HG02623 (cell line): ENCODE measurements at regions not wholly inside any gene's neighbourhood (a gene's known extent, or its start where the extent isn't known, plus 50 kb on each side); places are given as distances from the start of the nearest gene placed in this dataset.
"Not testable (repeated sequence)": the region's sequence is repeated elsewhere in the genome, so short reads cannot be mapped to it uniquely, and the experiment has no call there.

Experiments used
- ATAC-seq: cut with Tn5 transposase; IDR thresholded peaks from one replicate; pipeline ENCODE4 v1.9.1; 2021; ENCODE audit warnings: moderate library complexity; ENCODE audit not compliant: unreplicated experiment

GRCh38 chr13:30520571-30520970 is 54.8 kb upstream of the HMGB1 start:
- no peak for ATAC-seq

- no peak for ATAC-seq
These were observed 57.5 kb upstream of the HMGB1 start for GRCh38 chr13:30523211-30523610.

GRCh38 chr13:30523817-30524216 is 58.1 kb upstream of the HMGB1 start:
- not testable (repeated sequence) for ATAC-seq

GRCh38 chr13:30525212-30525611 is 59.5 kb upstream of the HMGB1 start:
- ATAC-seq = not testable (repeated sequence)

- no peak for ATAC-seq
These were observed 61.1 kb upstream of the HMGB1 start for GRCh38 chr13:30526612-30527495.

GRCh38 chr13:30529085-30529834 is 63.5 kb upstream of the HMGB1 start:
- peak; percentile 61 for ATAC-seq

- no peak for ATAC-seq
These were observed 69.3 kb upstream of the HMGB1 start for GRCh38 chr13:30535046-30535445.

- ATAC-seq = no peak
These were observed 72.4 kb upstream of the USPL1 start for GRCh38 chr13:30545320-30545719.

- not testable (repeated sequence) for ATAC-seq
These were observed 69.7 kb upstream of the USPL1 start for GRCh38 chr13:30548046-30548445.

- no peak for ATAC-seq
These were observed 66.5 kb upstream of the USPL1 start for GRCh38 chr13:30551189-30551588.

GRCh38 chr13:30552567-30552966 is 65.2 kb upstream of the USPL1 start:
- no peak for ATAC-seq

GRCh38 chr13:30559274-30559673 is 58.4 kb upstream of the USPL1 start:
- ATAC-seq = no peak

GRCh38 chr13:30560212-30560611 is 57.5 kb upstream of the USPL1 start:
- ATAC-seq = no peak

- ATAC-seq = no peak
These were observed 56.2 kb upstream of the USPL1 start for GRCh38 chr13:30561511-30561910.

GRCh38 chr13:30564489-30564888 is 53.2 kb upstream of the USPL1 start:
- no peak for ATAC-seq

GRCh38 chr13:30565658-30566057 is 52.1 kb upstream of the USPL1 start:
- ATAC-seq = no peak

GRCh38 chr13:30567072-30567471 is 50.6 kb upstream of the USPL1 start:
- ATAC-seq = no peak
